NCI-H446 (cell line): ENCODE measurements at regions not wholly inside any gene's neighbourhood (a gene's known extent, or its start where the extent isn't known, plus 50 kb on each side); places are given as distances from the start of the nearest gene placed in this dataset.

Experiments
- DNase-seq, 2 experiments: peaks; one replicate each; lab custom pipeline; 2025; lab: John Stamatoyannopoulos, UW

DNA sequence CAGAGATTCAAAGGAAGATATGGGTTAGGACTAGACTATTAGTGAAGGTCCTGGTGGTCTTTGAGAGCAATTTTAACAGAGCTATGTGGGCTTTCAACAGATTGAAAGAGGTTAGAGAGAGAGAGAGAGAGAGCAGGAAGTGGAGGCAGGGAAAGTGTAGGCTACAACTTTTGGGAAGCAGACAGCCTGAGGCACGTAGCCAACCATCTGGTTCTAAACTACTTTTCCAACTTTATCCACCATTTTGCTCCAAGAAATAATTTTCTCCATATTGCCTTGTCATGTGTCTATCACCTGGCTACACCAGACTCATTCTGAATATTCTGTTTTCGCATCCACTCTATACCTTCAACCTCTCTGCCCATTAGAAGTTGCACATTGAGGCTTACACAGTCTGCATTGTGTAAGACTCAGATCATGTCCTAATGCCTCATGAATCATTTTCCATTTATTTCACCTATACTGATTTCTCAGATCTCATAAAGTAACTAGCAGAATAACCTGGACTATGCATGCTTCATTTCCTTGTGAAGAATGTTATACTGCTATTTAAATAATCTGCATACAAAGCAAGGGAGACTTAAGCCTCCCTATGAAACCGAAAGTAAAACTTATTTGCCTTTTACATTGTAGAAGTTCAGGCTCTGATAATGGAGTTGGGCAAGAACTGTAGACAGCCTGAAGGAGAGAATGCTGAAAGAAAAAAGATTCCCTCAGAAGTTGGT lies 235.6 kb downstream of the ELAVL2 start:
- DNase-seq = no peak

DNA sequence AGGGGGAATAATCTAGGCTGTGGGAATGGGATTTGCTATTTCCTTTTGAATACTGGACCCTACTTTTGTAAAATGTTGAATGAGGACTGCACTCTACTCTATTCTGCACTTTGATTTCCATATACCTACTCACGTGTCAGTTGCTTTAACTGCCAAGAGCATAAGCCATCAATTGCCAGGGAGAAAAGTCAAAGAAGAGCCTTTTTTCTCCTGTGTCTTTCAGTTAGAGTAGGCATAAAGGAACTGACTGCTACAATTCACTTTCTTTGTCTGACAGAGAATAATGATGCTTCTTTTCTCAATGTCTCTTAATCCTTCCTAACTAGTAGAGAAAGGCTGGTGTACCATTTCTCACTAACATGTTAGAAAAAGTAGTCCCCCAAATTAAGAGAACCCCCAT lies 231.6 kb downstream of the ELAVL2 start:
- no peak for DNase-seq

DNA sequence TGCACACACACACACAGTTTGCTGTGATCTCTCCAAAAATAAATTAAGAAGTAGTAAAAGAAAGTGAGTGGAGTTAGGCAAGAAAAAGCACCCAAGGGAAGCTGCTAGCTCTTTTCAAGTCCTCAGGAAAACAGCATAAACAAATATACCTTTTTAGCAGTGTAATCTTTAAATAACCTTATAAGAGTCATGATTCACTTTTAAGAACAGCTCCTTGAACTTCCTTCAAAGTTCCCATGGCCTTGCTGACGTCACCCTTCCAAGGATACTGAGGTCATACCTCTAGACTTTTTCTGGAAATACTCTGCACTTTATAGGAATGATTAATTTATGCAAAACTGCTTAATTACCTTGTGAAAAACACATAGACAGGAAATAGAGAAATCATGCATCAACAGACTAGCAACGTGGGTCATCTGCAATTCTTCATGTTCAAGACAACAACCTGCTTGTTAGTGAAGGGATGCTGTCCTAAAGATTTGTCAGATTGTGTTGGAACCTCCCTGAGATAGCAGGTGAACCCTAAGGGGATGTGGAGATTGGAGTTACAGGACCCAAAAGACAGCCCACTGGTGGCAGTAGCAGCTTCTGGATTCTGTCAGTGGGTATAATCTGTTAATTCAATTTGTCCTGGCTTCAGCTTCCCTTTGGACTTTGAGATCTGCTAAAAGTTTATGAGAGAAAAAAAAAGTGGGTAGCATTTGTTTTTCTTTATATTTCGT lies 229.0 kb downstream of the ELAVL2 start:
- no peak for DNase-seq

DNA sequence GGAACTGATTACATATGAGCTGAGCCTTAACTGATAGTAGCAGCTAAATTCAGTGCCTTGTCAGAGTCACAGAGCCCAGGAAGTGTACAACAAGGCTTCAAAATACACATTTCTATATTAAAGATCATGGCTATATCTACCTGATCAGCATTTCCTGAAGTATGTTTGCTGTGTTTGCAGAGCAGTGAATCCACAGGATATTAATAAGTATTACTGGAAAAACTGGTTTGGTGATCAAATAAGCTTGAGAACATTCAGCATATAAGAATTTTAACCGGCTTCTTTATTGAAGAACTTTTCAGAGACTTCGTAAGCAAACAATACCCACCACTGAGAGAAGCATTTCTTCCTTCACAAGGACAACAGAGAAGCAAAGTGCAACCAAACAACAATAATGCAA lies 227.0 kb downstream of the ELAVL2 start:
- DNase-seq = no peak

DNA sequence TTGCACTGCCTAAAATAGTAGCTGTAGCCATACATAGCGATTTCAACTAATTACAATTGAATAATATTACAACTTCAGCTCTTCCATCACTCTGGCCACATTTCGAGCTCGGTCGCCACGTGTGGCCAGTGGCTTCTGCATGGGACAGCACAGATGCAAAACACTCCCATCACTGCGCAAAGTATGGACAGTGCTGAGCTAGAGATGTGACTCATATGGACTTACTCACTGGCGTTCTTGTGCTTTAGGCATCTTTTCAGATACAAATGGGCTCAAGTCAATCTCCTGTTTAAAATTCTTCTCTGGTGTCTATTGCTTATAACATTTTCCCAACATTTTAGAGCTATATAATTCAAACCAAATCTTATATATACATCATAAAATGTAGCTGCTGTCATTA lies 222.7 kb downstream of the ELAVL2 start:
- no peak for DNase-seq

DNA sequence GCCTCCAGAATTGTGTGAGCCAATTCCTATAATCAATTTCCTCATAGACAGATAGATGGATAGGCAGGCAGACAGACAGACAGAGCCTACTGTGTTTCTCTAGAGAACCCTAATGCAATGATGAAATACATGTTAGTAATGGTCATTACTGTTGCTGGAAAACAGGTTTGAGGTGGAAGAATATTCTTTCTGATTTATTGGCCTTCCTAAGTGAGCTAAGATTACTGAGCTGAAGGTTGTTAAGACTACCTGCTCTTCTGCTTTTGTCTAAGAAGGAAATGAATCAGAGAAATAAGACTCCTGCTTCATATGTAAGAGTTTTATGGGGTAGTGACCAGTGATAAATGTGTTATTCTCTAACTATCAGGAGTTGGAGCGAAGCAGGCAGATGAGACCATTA lies 219.9 kb downstream of the ELAVL2 start:
- DNase-seq = no peak

DNA sequence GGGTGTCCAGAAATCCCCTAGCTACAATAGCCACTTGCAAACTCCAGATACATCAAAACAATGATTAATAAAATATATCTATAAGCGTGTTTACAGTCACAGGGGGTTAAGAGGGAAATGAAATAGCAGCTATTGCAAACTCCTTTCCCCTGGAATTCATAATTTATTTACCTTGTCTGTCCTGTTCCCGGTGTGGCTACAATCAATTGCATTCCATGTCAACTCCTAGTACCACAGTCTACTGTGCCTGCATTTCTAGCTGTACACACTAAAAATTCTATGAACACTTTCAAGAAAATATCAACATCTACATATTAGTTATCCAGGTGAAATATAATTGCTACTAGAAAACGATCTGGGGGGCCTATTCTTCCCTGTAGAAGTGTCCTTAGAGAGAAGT lies 217.6 kb downstream of the ELAVL2 start:
- no peak for DNase-seq

DNA sequence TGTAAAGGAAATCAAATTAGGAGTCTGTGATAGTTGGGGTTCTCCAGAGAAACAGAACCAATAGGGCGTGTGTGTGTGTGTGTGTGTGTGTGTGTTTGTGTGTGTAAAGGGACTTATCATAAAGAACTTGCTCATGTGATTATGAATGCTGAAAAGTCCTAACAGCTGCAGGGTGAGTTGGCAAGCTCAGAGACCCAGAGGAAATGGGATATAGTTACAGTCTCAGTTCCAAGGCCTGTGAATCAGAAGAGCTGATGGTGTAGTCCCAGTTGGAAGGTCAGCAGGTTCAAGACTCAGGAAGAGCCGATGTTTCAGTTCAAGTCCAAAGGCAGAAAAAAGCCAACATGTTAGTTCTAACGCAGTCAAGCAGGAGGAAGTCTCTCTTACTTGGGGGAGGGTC lies 214.2 kb downstream of the ELAVL2 start:
- DNase-seq = peak in 1 of 2 experiments; percentile 30

DNA sequence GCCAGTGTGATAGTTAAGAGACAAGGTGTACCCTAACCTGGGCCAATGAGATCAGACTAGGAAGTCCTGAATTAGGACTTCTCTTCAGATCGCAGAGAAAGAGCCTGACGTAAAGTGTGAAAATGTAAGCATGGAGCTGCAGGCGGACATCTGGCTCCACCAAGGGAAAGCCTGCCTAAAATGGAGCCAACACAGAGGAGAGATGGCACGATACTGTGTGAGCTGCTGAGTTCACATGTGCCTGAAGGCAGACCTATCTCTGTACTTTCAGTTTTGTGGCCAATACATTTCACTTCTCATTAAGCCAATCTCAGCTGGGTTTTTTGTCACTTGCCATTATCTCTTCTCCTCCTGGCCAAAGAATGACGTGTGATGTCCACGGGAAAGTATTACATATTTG lies 210.5 kb downstream of the ELAVL2 start:
- DNase-seq = no peak

DNA sequence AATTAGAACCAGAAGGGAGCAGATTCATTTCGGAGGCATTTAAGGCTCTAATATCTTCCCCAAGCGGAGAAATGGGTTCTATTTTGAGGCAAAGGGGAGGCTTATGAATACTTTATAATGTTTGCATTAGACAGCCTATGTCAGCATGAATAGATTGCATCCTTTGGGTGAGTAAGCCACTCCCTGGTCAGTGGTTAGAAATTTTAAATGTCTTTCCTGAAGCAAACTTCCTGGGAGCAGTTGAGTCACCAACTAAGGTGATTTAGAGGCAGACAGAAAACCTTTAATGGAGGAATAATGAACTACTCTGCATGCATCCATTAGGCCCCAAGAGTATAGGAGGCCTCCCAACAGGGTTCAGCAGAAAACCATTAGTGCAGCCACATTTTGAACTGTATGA lies 204.9 kb downstream of the ELAVL2 start:
- no peak for DNase-seq

DNA sequence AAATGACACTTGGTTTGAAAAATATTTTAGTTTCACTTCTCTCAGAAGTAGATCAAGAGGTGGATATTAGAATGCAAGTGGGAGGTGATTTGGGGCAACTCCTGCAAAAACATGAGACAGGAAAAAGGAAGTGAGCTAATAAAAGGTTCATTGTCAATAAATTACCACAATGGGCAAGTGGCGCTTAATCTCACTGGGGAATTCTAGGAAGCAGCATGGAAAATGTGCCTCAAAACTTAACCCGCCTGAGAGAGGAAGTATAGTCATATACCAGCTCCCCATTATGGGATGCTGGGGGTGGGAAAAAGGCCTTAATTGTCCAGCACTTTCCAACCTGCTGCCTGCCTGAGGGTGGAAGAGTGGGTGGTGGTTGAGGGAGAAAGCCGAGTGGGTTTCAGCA lies 204.1 kb downstream of the ELAVL2 start:
- DNase-seq = no peak

DNA sequence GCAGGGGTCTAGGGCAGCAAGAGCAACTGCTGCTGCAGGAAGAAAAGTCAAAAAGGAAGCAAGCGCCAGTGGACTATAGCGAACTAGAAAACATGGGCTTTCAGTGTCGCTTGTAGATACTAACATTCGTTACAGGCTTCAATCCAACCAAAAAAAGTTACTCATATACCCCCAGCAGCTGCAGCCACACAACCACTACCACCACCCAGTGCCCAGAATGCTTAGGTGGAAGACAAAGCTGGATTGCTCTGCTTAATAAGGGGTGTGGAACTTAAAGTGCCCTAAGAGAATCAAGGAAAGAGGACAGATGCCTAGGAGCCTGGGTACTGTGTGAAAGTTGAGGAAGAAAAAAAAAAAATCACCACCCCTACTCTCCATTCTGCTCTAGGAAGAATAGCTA lies 203.6 kb downstream of the ELAVL2 start:
- DNase-seq = no peak

DNA sequence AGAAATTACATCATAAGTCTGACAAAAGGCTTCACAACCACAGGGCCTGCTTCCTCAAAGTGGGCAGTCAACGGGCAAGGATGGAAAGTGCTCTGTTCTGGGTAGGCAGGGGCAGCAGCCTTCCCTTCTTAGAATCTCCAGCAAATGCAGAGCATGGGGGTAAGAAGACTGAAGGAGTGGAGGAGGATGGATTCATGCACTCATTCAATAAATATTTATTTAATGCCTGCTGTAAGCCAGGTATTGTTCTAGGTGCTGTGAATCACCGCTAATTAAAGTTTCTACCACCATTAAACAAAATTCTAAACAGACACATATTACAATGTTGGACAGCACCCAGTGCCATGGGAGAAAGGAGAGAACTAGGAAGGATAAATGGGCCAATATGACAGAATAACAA lies 195.6 kb downstream of the ELAVL2 start:
- DNase-seq = no peak

DNA sequence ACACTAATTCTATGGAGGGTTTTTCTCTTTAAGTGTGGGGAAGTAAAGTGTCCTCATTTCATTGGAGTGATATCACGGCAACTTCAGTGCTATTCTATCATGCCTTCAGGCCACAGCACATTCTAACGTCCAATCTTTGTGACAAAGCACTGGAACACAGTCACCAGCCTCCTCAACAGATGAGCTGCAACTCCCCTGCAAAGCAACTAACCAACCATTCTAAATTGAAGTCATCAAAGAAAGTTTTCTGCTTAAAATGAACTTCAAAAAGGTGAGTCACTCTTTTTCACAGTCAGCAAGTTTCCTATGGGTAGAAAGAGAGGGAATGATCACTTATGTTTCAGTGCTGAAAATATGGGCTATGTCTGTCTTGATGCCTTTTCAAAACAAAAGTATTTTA lies 190.8 kb downstream of the ELAVL2 start:
- no peak for DNase-seq

DNA sequence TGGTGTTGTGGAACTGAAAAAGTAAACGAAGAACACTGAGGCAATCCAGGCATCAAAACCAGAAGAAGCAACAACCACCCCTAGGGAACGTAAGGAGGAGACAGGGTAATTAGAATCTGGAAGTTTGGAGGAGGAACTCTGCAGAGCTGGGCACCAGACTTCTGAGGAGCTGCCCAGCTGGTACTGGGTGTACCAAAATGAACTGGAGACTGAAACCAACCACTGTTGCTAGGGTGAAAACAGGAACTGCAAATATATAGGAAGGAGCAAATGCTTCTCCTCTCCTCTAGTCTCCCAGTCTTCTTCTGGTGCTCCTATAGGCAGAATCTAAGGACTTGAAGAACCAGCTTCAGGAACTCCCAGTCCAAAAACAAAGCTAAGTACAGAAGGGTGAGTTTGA lies 189.8 kb downstream of the ELAVL2 start:
- no peak for DNase-seq

DNA sequence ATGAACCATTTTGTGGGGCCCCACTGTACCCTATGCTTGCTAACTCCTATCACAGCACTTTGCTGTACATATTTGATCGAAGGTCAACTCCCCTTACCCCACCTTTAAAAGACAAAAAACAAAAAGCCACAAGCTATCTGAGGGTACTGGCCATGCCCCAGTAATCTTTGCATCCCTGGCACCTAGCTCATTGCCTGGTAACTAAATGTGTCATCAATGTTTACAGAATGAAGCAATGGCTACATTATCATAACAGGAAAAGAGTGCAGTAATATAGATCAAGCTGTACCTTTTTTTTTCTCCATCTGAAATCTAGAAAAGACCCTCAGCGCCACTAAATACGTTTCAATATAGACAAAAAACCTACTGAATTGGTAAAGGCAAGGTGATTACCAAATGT lies 188.0 kb downstream of the ELAVL2 start:
- DNase-seq = no peak

DNA sequence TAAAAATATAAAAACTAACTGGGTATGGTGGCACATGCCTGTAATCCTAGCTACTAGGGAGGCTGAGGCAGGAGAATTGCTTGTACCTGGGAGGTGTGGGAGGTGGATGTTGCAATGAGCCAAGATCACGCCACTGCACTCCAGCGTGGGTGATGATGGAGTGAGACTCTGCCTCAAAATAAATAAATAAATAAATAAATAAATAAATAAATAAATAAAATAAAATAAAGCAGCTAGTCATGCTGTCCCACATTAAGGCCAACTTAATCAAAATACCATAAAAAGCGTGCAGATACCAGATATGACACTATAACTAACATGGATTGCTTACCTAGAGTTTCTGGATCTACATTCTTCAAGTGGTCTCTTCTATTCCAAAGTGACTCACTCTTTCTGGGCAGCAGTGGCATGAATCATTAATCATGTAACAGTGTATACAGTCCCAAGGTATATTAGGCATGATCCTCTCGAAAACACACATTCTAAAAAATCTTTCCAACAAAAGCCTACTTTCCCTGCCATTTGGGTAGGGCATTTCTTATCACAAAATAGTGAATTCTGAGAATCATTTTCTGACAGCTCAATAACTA lies 187.1 kb downstream of the ELAVL2 start:
- peak; percentile 3 to 60 for DNase-seq
